ENCODE measurements at regions not wholly inside any gene's neighbourhood (a gene's known extent, or its start where the extent isn't known, plus 50 kb on each side); places are given as distances from the start of the nearest gene placed in this dataset.

DNA sequence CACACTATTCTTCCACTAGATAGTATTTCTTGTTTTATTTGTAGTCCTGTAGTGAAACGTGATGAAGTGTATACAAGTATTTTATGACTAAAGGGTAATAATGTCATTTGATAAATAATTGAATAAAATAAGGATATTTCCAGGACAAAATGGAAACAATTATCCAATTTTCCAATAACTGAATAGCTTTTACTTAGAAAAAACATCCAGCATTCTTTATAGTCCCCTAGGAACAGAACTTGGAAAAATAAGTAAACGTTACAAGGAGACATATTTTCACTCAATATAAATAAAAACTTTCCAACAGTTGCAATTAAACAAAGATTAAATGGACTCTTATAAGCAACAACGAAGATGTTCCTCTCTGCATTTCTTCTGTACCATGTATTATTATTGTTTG, 566.0 kb downstream of the TMA16 start:
- Histone ChIP-seq H4K91ac (ENCODE audit: insufficient read length, low read depth, low read length) (no peak overlapping the region), H4K5ac (ENCODE audit: insufficient read length, low read depth, low read length) (no peak overlapping the region), H3K4ac (ENCODE audit: low read depth, low read length) (no peak overlapping the region), H3K4me2 (ENCODE audit: insufficient read depth, insufficient read length, low read length) (no peak overlapping the region), H2BK15ac (ENCODE audit: low read depth, low read length) (no peak overlapping the region), H3K9me3 (ENCODE audit: control insufficient read depth, low read depth, low read length) (no peaks in the 10 kb centered on the region), H3K27me3 (ENCODE audit: insufficient read depth, low read length) (no peaks in the 10 kb centered on the region), H2AK5ac (ENCODE audit: insufficient read length, low read length) (no peak overlapping the region), H3K18ac (ENCODE audit: insufficient read length, low read depth, low read length) (no peak overlapping the region), H3T11ph (ENCODE audit: low read length) (no peak overlapping the region), H3K23me2 (ENCODE audit: insufficient read length, low read depth, low read length, poor library complexity, severe bottlenecking) (no peaks in the 10 kb centered on the region), H4K20me1 (ENCODE audit: control insufficient read depth, insufficient read depth, insufficient read length) (no peaks in the 10 kb centered on the region), H2BK20ac (ENCODE audit: low read depth, low read length, poor library complexity, severe bottlenecking) (no peak overlapping the region), H3K14ac (ENCODE audit: insufficient read depth, low read length) (no peak overlapping the region), H2AFZ (ENCODE audit: low read length) (no peak overlapping the region), H2BK5ac (ENCODE audit: insufficient read length, low read length) (no peak overlapping the region), H3K23ac (ENCODE audit: insufficient read length, low read depth, low read length) (no peak overlapping the region), H3K4me1 (ENCODE audit: insufficient read depth, low read length) (no peaks in the 10 kb centered on the region), H3K79me2 (ENCODE audit: insufficient read depth, low read length) (no peaks in the 10 kb centered on the region), H4K8ac (replicated peaks; ENCODE audit: insufficient read length, low read depth, low read length) (no peak overlapping the region), H2BK120ac (ENCODE audit: low read depth, low read length, poor library complexity, severe bottlenecking) (no peak overlapping the region), H3K9ac (ENCODE audit: extremely low read depth, insufficient read length, low read length) (no peak overlapping the region), H3K56ac (ENCODE audit: insufficient read length, low read depth, low read length) (no peak overlapping the region), H3K79me1 (ENCODE audit: insufficient read depth, low read depth, low read length, poor library complexity, severe bottlenecking) (no peaks in the 10 kb centered on the region), H2BK12ac (ENCODE audit: insufficient read length, low read depth, low read length) (no peak overlapping the region), H3K27ac (ENCODE audit: insufficient read length, low read depth, low read length) (no peak overlapping the region)
- Mint-ChIP-seq H3K27me3 (ENCODE audit: low read depth) (no peaks in the 10 kb centered on the region), H3K4me1 (no peaks in the 10 kb centered on the region), H3K9me3 (peaks cover 3 to 4% of the 10 kb centered on the region in 2 experiments; a peak in 2 of 5 replicates), H3K36me3 (ENCODE audit: insufficient read depth in 1 of 3, low read depth in 3 of 3) (peaks cover 0 to 8% (median 3%) of the 10 kb centered on the region in 3 experiments; a peak in 2 of 7 replicates), H3K27ac (no peak overlapping the region), H3K4me3 (no peak overlapping the region)
- no peak for DNase-seq
- TF ChIP-seq, protein P1, sequence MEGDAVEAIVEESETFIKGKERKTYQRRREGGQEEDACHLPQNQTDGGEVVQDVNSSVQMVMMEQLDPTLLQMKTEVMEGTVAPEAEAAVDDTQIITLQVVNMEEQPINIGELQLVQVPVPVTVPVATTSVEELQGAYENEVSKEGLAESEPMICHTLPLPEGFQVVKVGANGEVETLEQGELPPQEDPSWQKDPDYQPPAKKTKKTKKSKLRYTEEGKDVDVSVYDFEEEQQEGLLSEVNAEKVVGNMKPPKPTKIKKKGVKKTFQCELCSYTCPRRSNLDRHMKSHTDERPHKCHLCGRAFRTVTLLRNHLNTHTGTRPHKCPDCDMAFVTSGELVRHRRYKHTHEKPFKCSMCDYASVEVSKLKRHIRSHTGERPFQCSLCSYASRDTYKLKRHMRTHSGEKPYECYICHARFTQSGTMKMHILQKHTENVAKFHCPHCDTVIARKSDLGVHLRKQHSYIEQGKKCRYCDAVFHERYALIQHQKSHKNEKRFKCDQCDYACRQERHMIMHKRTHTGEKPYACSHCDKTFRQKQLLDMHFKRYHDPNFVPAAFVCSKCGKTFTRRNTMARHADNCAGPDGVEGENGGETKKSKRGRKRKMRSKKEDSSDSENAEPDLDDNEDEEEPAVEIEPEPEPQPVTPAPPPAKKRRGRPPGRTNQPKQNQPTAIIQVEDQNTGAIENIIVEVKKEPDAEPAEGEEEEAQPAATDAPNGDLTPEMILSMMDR (conservative IDR thresholded peaks at IDR 0.05), result no peak
- WGBS (ENCODE audit: extremely low coverage, insufficient read length, low lambda C conversion rate), result no CpG with 5 or more reads among the region's 3 CpGs
